ENCODE measurements at regions not wholly inside any gene's neighbourhood (a gene's known extent, or its start where the extent isn't known, plus 50 kb on each side); places are given as distances from the start of the nearest gene placed in this dataset.

DNA sequence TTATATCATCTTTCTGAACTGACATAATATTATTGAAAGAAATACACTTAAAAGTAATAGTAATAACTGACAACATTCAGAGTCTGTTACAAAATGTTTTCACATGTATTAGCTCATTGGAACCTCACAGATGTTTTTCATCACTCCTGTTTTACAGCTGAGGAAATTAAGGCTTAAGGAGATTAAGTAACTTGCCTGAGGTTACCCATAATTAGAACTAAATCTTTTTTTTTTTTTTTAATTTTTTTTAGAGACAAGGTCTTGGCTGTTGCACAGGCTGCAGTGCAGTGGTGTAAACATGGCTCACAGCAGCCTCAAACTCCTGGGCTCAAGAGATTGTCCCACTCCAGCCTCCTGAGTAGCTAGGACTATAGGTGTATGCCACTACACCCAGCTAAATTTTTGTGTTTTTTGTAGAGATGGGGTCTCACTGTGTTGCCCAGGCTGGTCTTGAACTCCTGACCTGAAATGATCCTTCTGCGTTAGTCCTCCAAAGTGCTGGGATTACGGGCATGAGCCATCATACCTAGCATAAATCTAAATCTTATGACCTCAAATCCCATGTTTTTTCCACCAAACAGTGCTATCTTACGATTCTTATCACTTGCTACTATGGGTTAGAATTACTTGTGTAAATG, 64.7 kb upstream of the MACF1 start:
- H3K4me3 Mint-ChIP-seq: no peak overlapping the region
- no peaks in the 10 kb centered on the region for H3K27me3 Mint-ChIP-seq
- no peaks in the 10 kb centered on the region for H3K9me3 Mint-ChIP-seq
- peaks cover 2% of the 10 kb centered on the region for H3K4me1 Mint-ChIP-seq
- no peak for DNase-seq
- H3K36me3 Mint-ChIP-seq (ENCODE audit: low read depth): no peaks in the 10 kb centered on the region
- no peak for ATAC-seq
- H3K27ac Mint-ChIP-seq: no peak overlapping the region

DNA sequence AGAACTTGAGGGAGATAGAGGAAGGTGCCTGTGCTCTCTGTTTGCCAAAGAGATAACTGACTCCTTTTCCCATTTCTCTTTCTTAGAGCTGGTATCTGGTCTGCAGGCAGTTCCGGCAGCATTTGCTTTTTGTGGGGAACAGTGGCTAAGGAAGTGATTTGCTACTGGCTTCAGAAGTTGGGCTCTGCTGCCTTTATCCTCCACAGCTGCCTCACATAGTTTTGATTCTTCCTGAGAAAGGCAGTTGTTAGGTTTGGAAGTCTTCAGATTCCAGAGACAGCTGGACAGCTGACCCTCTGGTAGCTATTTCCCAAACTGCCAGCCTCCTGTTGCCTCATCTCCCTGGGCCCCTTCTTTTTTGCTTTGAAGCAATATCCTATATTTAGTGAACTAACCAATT, 62.6 kb upstream of the MACF1 start:
- Mint-ChIP-seq H3K9me3 (no peaks in the 10 kb centered on the region), H3K27me3 (no peaks in the 10 kb centered on the region), H3K4me3 (no peak overlapping the region), H3K27ac (no peak overlapping the region), H3K4me1 (peaks cover 1% of the 10 kb centered on the region), H3K36me3 (ENCODE audit: low read depth) (no peaks in the 10 kb centered on the region)
- ATAC-seq (no peak), DNase-seq (no peak)

GRCh38 chr1:39142401-39143060, 62.0 kb upstream of the MACF1 start:
- Mint-ChIP-seq H3K9me3 (no peaks in the 10 kb centered on the region), H3K36me3 (ENCODE audit: low read depth) (no peaks in the 10 kb centered on the region), H3K27me3 (no peaks in the 10 kb centered on the region), H3K4me1 (peaks cover 1% of the 10 kb centered on the region), H3K4me3 (no peak overlapping the region), H3K27ac (no peak overlapping the region)
- DNase-seq (no peak), ATAC-seq (no peak)

DNA sequence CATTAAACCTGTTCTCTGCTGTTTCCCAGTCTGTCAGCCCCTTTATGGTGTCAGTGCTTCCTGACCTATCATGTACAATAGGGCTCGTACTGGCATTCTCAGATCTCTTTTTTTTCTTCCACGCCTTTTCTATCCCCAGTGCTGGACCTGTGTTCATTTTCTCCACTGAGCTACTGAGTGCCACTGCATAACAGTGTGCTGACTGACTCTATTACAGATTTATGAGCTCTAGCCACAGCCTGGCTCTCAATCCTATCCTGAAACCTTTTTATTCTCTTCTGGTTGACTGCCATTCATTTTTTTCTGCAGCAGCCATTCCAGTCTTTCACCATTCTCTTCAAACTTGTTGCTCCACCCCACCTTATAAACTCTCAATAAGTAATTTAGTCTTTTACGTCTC, 59.6 kb upstream of the MACF1 start:
- no peak for DNase-seq
- no peaks in the 10 kb centered on the region for H3K36me3 Mint-ChIP-seq (ENCODE audit: low read depth)
- H3K9me3 Mint-ChIP-seq: no peaks in the 10 kb centered on the region
- H3K4me3 Mint-ChIP-seq: no peak overlapping the region
- H3K4me1 Mint-ChIP-seq: peaks cover 1% of the 10 kb centered on the region
- H3K27me3 Mint-ChIP-seq: no peaks in the 10 kb centered on the region
- no peak overlapping the region for H3K27ac Mint-ChIP-seq
- ATAC-seq: no peak

GRCh38 chr1:39145331-39145965, 59.0 kb upstream of the MACF1 start:
- Mint-ChIP-seq H3K36me3 (ENCODE audit: low read depth) (no peaks in the 10 kb centered on the region), H3K27me3 (no peaks in the 10 kb centered on the region), H3K4me3 (no peak overlapping the region), H3K4me1 (peaks cover 1% of the 10 kb centered on the region), H3K27ac (no peak overlapping the region), H3K9me3 (no peaks in the 10 kb centered on the region)
- DNase-seq (no peak), ATAC-seq (no peak)

GRCh38 chr1:39146681-39147080, 57.8 kb upstream of the MACF1 start:
- ATAC-seq (no peak), DNase-seq (no peak)
- Mint-ChIP-seq H3K27ac (no peak overlapping the region), H3K4me1 (peaks cover 1% of the 10 kb centered on the region), H3K36me3 (ENCODE audit: low read depth) (no peaks in the 10 kb centered on the region), H3K9me3 (no peaks in the 10 kb centered on the region), H3K4me3 (no peak overlapping the region), H3K27me3 (no peaks in the 10 kb centered on the region)

DNA sequence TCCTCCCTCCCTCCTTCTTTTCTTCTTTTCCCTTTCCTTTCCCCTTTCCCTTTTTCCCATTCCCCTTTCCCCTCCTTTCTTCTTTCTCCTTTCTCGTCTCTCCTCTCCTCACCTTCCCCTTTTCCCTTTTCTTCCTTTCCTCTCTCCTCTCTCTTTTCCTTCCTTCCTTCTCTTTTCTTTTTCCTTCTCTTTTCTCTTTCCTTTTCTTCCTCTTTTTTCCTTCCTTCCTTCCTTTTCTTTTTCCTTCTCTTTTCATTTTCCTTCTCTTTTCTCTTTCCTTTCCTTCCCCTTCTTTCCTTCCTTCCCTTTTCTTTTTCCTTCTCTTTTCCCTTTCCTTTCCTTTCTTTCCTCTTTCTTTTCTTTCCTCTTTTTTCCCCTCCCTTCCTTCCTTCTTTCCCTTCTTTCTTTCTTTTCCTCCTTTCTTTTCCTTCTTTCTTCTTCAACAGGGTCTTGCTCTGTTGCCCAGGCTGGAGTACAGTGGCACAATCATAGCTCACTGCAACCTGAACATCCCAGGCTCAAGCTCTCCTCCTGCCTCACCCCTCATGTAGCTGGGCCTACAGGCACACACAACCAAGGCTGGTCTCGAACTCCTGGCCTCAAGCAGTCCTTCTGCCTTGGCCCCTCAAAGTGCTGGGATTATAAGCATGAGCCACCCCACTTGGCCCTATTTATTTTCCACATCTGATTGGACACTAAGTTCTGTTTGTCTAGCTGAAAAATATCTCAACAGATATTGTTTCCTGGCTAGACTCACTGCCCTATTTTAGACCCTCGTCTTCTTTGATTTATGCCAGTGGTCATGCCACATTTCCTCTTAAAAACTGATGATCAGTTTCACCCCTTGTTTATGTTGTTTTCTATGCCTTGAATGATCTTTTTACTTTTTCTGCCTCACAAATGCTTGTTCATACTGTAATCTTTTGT, 57.1 kb upstream of the MACF1 start:
- DNase-seq (no peak), ATAC-seq (no peak)
- no peaks in the 10 kb centered on the region for H3K36me3 Mint-ChIP-seq (ENCODE audit: low read depth)
- H3K4me3 Mint-ChIP-seq: no peak overlapping the region
- no peak overlapping the region for H3K27ac Mint-ChIP-seq
- H3K9me3 Mint-ChIP-seq: no peaks in the 10 kb centered on the region
- H3K4me1 Mint-ChIP-seq: peaks cover 1% of the 10 kb centered on the region
- H3K27me3 Mint-ChIP-seq: no peaks in the 10 kb centered on the region

GRCh38 chr1:39148942-39149341, 55.6 kb upstream of the MACF1 start:
- Mint-ChIP-seq H3K9me3 (no peaks in the 10 kb centered on the region), H3K27me3 (no peaks in the 10 kb centered on the region), H3K4me1 (no peaks in the 10 kb centered on the region), H3K27ac (no peak overlapping the region), H3K36me3 (ENCODE audit: low read depth) (no peaks in the 10 kb centered on the region), H3K4me3 (no peak overlapping the region)
- no peak for DNase-seq
- ATAC-seq: no peak

GRCh38 chr1:39149509-39149908, 55.0 kb upstream of the MACF1 start:
- DNase-seq (no peak), ATAC-seq (no peak)
- Mint-ChIP-seq H3K4me3 (no peak overlapping the region), H3K9me3 (no peaks in the 10 kb centered on the region), H3K27ac (no peak overlapping the region), H3K27me3 (no peaks in the 10 kb centered on the region), H3K4me1 (peaks cover 2% of the 10 kb centered on the region), H3K36me3 (ENCODE audit: low read depth) (no peaks in the 10 kb centered on the region)

GRCh38 chr1:39150779-39151178, 53.7 kb upstream of the MACF1 start:
- H3K36me3 Mint-ChIP-seq (ENCODE audit: low read depth): peaks cover 2% of the 10 kb centered on the region
- ATAC-seq: no peak
- no peaks in the 10 kb centered on the region for H3K27me3 Mint-ChIP-seq
- peaks cover 9% of the 10 kb centered on the region for H3K4me1 Mint-ChIP-seq
- no peak for DNase-seq
- H3K9me3 Mint-ChIP-seq: no peaks in the 10 kb centered on the region
- H3K4me3 Mint-ChIP-seq: no peak overlapping the region
- no peak overlapping the region for H3K27ac Mint-ChIP-seq

DNA sequence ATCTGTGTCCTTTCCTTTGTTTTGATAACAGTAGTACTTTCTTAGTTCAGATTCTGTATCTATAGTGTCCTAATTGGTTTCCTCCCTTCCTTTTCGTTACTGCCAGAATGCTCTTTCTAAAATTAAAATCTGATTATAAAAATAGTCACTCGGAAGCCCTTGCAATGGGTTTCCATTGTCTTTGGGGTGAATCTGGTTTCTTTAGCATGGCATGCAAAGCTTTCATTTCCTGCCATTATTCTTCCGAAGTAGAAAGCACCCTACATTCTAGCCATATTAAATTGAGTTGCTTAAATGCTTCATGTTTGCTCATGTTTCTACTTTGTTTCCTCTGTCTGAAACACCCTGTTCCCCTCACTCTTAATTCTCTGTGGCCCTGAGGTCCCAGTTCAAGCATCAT, 53.2 kb upstream of the MACF1 start:
- Mint-ChIP-seq H3K27me3 (no peaks in the 10 kb centered on the region), H3K36me3 (ENCODE audit: low read depth) (peaks cover 2% of the 10 kb centered on the region), H3K4me1 (peaks cover 9% of the 10 kb centered on the region), H3K9me3 (no peaks in the 10 kb centered on the region), H3K4me3 (no peak overlapping the region), H3K27ac (peak overlapping the region; percentile 16)
- ATAC-seq: no peak
- DNase-seq: no peak

GRCh38 chr1:39152923-39153322, 51.6 kb upstream of the MACF1 start:
- Mint-ChIP-seq H3K27me3 (no peaks in the 10 kb centered on the region), H3K4me3 (no peak overlapping the region), H3K36me3 (ENCODE audit: low read depth) (peaks cover 2% of the 10 kb centered on the region), H3K4me1 (peaks cover 9% of the 10 kb centered on the region), H3K9me3 (no peaks in the 10 kb centered on the region), H3K27ac (no peak overlapping the region)
- no peak for DNase-seq
- no peak for ATAC-seq

- ATAC-seq (no peak), DNase-seq (no peak)
- Mint-ChIP-seq H3K36me3 (ENCODE audit: low read depth) (peaks cover 2% of the 10 kb centered on the region), H3K9me3 (no peaks in the 10 kb centered on the region), H3K4me3 (no peak overlapping the region), H3K4me1 (peaks cover 9% of the 10 kb centered on the region), H3K27ac (no peak overlapping the region), H3K27me3 (no peaks in the 10 kb centered on the region)
These were observed 50.8 kb upstream of the MACF1 start for GRCh38 chr1:39153684-39154083.

DNA sequence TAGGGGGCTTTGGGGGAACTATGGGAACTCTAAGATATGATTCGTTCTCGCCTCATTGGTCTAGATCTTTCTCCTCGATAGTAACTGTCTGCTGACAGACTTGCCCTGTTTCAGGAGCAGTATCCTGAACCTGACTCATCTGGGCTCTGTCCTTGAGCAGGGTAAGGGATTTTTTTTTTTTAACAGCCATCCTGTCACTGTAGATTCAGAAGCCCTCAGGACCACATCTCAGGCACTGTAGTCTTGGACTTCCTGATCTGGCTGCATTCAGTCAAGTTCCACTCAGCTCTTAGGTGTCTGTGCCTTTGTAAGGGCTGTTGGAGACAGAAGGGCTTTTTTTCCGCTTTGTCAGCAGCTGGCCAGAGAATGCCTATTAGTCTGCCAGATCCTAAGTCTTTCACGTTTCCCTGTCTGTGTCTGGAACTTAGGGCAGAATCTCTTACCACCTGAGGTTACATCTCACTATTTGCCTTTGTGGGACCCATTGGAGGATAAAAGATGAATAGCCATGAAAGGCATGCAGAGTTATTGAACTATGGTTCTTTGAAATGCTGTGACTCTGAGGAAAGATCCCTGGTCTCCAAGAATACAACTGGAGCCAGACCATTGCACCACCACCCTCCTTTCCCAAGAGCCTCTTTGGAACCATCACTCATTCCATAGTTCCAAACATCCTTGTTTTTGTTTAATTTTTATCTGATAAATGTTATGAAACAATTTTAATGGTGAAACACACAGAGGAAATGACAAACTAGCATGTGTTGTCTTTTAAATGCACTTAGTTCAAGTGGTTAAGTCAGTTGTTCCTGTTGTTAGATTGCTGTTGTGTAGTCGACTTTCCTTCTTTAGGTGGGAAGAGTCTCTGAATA, 49.7 kb upstream of the MACF1 start:
- ATAC-seq: no peak
- no peaks in the 10 kb centered on the region for H3K27me3 Mint-ChIP-seq
- H3K4me3 Mint-ChIP-seq: no peak overlapping the region
- H3K36me3 Mint-ChIP-seq (ENCODE audit: low read depth): peaks cover 2% of the 10 kb centered on the region
- H3K4me1 Mint-ChIP-seq: peaks cover 9% of the 10 kb centered on the region
- no peaks in the 10 kb centered on the region for H3K9me3 Mint-ChIP-seq
- no peak overlapping the region for H3K27ac Mint-ChIP-seq
- no peak for DNase-seq
